GM19025 (cell line): ENCODE measurements at regions not wholly inside any gene's neighbourhood (a gene's known extent, or its start where the extent isn't known, plus 50 kb on each side); places are given as distances from the start of the nearest gene placed in this dataset.

Source experiments
- ATAC-seq: cut with Tn5 transposase; IDR thresholded peaks from one replicate; pipeline ENCODE4 v1.9.1; 2021; ENCODE audit warnings: mild to moderate bottlenecking, low read depth, moderate library complexity; ENCODE audit not compliant: unreplicated experiment

DNA sequence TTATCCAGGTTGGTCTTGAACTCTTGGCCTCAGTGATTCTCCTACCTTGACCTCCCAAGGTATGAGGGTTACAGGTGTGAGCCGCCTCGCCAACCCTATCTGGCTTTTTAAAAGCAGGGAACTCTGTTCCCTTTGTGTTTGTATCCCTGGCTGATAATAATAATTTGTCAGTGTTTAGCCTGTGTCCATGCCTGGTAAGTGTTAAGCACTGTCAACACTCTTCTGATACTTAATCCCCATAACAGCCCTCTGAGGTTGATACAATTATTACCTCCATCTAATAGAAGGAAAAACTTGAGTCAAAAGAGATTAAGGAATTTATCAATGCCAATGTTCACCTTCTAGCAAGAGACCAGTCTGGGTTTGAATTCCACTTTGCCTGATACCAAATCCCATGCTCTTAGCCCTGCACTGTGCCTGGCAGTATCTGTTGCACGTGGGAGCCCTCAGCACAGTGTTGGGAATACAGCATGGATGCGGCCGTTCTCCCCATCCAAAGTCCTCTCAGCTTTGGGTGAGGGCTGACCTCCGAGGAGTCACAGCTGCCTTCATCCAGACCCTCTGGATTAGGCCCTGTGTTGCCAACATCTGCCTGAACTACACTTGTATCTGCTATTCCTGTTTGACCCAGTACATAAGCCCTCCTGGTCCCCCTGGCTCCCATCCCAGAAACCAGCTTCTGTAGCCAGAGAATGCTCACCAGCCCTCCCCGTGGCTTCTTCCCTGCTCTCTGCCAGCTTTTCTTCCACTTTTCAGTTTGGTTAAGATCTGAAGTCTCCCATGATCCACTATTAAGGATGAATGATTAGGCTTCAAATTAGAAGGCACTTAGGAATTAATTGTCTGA is 335.6 kb upstream of the ASIC2 start:
- no peak for ATAC-seq

DNA sequence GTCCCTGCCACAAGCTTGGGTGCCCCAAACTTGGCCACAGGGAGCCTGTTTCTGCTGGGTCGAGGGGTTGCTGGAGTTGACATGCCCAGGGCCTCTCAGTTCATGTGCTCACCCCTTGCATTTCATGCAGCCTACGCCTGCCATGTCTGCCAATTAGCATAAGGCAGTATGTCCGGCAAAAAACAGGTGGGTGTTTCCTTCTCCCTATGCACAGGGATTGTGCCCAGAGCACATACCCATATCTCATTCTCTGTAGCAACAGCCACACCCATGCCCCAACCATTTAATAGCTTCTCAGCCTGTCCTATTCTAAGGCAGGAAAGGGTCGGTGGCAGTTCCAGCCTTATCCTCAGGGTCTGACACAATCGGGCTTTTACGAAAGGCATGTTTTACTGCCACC is 340.4 kb upstream of the ASIC2 start:
- ATAC-seq = no peak

DNA sequence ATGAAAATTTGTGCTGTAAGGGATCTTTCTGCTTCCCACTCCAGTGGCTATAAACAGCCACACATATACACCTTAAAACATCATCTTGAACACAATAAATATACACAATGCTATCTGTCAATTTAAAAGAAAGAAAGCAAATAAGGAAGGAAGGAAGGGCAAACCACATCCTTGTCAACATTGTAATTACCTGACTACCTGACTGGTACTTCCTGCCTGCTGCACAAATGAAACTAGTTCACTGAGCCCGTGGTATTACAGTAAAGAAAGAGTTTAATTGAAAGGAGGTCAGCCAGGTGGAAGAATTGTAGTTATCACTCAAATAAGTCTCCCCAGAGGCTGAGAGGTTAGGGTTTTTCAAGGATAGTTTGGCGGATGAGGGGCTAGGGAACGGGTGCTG is 344.4 kb upstream of the ASIC2 start:
- no peak for ATAC-seq

DNA sequence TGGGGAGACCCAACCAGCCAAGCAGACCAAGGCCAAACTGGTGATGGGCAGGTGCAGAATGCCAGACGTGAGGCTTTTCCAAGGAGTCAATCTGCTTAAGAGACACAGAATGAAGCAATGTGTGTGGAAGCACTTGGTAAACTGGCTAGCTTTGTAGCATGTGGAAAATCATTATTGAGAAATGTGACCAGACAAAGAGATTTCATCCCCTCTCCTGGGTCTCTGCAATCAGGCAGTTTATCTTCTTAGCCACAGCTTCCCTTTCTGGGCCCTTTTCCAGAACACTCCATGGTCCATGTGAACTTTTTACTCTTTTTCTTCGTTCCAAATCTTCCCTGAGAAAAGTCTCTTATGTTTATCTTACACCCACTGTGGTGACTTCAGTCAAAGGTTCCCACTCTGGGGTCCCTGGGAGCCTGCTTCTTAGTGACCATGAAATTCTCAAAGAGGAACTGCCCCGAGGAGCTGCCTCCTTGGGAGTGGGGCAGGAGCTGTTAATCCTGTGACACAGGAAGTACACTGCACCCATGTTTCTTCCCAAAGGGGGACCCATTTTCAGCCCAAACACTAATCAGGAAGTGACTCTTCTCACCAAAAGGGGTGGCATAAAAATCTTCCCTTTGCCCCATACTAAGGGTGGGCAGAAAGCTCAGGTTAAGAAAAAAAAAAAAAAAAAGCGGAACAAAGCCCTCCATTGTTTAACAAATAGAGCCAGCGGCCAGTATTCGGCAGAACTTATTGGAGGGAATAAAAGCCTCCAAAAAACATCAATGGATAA is 346.2 kb upstream of the ASIC2 start:
- no peak for ATAC-seq

DNA sequence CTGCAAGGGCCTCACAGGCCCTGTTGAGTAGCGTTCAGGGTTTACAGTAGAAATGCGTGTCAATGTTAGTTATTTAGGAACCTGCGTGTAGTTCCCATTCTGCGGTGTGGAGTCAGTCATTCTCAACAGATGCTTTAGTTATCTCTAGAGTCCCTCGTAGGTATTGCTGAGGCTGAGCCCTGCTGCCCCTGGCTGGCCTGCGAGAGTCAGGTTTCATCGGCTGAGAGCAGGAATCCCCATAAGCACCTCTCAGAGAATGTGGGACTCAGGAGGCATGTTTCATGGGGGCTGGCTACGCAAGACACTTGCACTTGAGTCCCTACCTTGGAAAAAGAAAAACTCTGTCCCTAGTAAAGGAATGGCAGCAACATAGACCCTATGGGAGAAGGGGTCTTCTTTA is 347.5 kb upstream of the ASIC2 start:
- ATAC-seq = no peak

DNA sequence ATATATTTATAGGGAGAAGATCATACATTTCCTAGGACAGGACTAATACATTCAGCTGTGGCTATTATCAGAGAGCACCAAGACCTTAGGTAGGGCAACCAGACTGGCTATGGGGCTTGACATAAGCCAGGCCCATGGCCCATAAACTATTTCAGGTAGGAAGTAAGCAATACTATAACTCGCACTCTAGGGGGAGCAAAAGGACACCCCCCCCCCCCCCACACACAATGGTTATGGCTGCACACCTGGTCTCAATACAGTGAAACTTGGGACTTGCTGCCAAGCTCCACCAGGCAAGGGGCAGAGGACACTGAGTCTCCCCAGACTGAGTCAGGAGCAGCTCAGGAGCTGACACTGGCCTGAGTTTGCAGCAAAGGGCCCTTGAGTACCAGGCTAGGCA is 348.9 kb upstream of the ASIC2 start:
- no peak for ATAC-seq

DNA sequence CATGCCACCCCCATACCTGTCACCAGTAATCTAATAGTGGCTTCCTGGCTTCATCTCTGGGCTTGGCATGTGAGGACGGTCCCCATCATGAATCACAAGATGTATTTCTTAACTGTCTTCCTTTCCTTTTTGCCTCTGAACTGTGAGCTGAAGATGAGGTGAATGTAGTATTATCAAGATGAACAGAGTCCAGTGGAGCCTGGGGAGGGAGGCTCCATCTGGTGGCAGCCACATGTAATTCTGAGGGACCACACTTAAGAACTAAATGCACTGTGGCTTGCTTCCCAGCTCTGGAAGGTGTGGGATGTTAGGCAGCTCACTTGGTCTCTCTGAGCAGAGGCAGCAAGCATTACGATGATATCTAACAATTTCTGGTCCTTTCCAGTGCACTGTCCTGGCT is 354.9 kb upstream of the ASIC2 start:
- no peak for ATAC-seq

DNA sequence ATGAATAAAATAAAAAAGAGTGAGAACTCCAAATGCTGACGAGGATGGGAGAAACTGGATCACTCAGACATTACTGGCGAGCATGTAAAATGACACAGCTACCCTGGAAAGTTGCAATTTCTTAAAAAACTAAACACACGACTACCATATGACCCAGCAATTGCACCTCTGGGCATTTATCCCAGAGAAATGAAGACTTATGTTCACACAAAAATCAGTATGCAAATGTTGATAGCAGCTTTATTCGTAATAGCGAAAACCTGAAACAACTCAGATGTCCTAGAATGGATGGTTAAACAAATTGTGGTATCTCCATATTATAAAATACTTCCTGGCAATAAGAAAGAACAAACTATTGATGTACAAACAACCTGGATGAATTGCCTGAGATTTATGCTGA is 357.2 kb upstream of the ASIC2 start:
- no peak for ATAC-seq

DNA sequence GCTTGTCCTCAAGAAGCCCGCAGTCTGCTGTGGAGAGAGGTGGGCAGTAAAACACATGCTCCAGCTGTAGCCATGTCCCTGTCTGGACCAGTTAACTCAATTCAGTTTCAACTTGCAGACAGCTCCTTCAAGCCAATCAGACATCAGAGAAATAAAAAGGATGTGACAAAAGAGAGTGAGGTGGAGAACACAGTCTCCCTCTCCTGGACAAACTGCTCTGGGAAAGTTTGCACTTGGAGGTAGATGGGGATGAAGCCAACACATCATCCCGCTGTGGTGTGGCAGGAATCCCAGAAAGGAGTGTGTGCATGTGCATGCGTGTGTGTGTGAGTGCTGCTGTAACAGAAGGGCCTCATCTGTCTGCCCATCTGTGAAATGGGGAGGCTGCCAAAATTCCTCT is 358.6 kb upstream of the ASIC2 start:
- no peak for ATAC-seq

DNA sequence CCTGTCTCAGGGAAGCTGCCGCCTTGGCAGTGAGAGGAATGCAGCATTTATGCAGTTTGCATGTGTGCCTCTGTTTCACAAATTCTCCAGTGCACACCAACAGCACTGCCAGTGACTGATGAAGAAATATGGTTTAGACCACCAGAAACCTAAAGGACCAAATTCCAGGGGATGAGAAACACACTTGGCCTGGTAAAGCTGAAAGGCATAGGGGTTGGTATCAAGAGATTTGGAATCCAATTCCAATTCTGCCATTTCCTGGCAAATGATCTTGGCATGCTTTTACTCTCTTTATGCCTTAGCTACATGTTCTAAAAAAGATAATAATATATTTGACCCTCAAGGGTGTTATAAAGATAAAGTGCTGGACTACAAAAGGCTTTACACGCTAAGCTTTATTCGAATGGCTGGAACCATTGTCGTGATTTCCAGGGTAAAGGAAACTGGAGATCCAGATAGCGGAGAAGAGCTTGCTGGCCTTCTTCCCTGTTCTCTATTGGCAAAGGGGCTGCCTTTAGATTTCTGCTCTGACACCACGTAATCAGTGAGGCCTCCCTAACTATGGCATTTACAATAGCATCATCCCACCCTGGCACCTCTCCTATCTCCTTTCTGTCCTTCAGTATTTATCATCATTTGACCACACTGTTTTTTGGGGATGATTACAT is 359.8 kb upstream of the ASIC2 start:
- no peak for ATAC-seq

DNA sequence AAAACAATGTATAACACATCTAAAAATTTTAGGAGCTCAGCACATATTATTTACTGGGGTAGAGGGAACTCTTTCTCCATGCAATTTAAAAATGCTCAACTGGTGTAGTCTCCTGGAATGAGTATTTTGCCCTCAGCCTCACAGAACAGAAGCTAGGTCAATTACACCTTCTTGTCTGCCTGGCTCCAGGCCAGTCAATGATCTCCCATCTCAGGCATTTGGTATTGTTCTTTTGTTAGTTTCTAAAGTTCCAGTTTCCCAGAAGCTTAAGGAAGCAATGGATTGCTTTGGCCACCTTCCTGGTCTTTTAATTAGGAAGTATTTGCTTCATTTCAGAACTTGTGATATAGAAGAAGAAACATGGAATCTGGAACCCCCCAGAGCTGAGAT is 360.3 kb upstream of the ASIC2 start:
- no peak for ATAC-seq

DNA sequence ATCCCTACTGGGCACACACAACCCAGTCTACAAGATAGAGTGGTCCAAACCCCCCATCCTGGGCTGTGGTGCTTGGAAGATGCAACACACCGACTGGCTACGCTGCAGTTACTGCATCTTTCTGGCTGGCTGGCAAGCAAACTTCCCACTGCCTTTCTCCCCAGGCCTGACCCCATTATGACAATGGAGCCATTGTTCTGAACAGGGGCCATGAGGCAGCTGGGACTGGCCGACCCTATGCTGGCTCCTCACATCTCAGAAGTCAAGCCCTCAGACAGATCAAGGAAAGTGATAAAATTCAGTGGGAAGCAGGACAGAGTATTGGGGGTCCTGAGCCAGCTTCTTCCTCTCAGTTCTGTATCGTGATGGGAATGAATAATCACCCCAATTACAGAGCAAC is 364.1 kb upstream of the ASIC2 start:
- no peak for ATAC-seq

DNA sequence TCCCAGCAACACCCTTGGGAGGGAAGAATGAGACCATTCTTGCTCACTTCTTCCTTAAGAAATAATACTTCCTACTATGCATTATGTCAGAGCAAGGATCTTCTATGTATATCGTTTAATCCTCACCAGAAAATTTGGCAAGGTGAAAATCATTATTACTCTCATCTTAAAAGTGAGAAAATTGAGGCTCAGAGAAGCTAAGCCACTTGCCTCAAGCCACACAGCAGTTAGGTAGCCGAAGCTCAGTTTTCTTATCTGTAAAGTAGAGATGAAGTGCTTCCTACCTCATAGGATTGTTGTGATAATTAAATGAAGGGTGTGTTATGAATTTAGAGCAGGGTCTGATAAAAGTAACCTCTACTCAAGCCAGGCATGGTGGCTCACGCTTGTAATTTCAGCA is 368.9 kb upstream of the ASIC2 start:
- no peak for ATAC-seq

DNA sequence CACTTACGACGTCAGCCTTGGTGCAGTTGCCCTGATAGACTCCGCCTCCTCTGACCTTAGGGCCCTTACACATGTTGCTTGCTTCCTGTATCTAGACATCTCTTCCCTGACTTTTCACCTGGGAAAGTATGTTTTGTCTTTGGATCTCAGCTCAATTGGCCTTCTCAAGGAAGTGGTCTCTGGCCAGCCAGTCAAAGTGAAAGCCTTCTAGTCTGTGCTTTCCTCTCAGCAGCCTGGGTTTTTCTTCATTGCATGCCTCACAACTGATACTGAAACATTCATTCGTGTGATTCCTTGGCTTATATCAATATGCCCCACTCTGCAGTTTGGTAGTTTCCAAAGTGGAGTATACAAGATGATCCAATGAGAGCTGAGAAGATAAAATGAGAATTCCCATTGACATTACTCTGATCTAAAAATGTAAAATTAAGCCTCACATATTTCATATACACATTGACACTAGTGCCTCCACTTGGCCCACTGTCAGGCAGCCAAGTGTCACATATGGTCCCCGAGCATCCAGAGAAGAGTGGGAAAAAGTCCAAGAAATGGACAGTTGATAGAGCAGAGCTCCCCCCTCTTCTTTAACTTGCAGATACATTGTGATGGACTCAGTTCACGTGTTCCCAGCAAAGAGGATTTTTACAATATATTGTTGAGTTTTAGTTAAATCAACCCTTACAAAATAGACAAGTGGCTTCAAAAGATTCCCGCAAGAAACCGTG is 371.2 kb upstream of the ASIC2 start:
- no peak for ATAC-seq

DNA sequence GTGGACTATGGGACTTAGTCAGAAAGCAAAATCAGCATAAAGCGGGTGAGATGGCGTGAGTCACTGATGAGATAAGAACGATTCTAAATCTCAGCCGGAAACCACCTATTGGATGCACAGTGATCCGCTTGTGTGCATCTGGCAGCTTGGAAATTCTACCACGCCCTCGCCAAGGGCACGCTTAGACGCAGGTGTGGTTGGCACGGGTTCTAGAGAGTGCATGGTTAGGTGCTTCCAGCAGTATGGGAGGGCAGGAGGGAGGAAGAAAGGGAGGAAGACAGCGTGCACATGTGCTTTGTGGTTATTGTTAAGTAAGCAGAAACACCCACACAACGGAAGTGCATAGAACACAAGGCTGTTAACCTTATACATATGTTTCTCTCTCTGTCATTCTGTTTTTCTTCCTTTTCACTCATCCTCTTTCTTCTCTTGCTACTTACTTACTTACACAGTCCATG is 374.0 kb upstream of the ASIC2 start:
- ATAC-seq = no peak

DNA sequence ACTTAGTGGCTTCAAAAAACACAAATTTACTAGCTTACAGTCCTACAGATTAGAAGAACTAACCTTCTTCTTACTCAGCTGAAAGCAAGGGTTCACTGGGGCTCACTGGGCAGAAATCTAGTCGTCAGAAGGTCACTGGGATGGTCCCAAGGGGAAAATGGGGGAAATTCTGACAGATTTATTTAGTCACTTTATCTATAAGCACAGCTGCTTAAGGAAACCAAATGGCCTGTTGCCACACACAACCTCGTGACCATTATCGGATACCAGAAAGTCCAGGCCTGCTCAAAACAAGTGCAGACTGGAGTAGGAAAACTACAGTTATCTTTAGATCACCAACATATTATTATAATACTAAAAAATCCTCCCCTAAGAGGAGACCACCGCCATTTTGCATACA is 374.6 kb upstream of the ASIC2 start:
- no peak for ATAC-seq

DNA sequence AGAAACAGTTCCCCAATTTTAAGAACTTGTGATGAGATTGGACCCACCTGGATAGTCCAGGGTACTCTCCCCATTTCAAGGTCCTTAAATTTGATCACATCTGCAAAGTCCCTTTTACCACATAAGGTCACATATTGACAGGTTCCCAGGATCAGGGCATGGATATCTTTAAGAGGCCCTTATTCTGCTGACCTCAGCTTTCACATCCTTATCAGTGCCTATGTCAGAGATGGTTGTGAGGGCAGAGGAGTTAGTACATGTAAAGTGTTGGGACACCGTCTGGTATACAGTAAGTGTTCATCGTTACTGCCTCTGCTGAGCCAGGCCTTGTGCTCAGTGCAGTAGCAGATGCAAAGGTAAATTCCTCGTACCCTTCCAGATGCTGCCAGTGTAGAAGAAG is 375.4 kb upstream of the ASIC2 start:
- no peak for ATAC-seq

DNA sequence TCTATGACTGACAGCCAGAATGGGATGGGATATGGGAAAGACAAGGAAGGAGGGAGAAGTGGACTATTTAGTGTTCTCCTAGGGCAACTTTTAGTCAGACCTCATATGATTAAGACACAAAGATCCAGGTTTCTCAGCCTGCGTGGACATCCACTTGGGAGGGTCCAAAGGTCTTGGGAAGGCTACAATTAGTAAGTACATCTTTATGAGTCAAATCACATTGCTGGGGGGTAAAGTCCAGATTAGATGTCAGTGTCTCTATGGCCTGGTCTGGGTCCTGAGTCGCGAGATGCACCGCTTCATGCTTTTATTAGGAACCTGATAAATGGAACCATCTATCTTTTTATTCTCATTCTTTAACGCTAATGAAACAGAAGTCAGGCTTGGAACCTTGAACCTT is 378.4 kb upstream of the ASIC2 start:
- no peak for ATAC-seq

DNA sequence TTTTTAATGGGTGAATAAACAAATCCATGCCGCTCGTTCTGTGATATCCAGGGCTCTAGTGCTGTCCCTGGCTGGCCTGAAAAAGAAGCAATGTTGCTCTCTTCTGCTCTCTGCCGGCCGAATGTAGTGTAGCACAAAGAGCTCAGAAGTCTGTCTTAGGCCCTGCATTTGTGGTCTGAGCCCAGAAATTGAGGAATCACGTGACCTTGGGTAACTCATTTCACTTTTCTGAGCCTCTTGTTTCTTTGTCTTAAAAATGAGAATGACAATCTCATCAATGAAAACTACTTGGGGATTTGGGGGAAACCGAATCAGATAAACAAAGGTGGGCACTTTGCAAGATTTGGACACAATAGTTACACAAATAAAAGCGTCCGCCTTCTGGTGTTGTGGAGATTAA is 381.6 kb upstream of the ASIC2 start:
- no peak for ATAC-seq

DNA sequence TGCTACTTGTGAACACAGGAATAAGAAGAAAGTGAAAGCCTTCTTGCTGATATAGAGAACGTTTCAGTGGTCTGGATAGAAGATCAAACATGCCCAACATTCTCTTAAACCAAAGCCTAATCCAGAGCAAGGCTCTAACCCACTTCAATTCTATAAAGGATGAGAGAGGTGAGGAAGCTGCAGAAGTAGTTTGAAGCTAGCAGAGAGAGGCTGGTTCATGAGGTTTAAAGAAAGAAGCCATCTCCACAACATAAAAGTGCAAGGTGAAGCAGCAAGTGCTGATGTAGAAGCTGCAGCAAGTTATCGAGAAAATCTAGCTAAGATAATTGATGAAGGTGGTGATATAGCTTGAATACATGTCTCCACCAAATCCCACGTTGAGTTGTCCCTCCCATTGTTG is 383.3 kb upstream of the ASIC2 start:
- no peak for ATAC-seq

DNA sequence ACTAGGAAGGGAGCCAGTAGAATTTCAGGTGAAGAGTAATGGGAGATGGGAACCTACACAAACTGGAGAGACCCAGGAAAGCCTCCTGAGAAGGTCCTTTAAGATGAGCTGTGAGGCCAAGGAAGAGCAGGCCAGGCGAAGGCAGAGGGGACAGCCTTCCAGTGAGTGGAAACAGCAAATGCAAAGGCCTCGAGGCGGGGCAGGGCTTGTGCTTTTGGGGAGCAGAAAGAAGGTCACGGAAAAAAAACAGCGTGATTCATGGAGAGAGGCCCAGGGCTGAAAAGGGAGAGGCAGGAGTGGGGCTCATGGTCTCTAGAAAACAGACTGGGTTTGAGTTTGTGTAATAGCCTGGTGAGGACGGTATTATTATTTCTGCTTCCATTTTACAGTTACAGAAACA is 386.5 kb upstream of the ASIC2 start:
- no peak for ATAC-seq
